Stimulated activated CD4-positive, alpha-beta T cell treated with anti-CD3 and anti-CD28 coated beads, Interleukin-15, amount 100 ng/mL, for 24 hours (primary cell): ENCODE measurements at regions not wholly inside any gene's neighbourhood (a gene's known extent, or its start where the extent isn't known, plus 50 kb on each side); places are given as distances from the start of the nearest gene placed in this dataset.

ENCODE experiments used
- DNase-seq: peaks from one replicate; pipeline ENCODE4 v3.0.0-alpha.2; 2020

- DNase-seq: no peak
Measured at GRCh38 chr12:123040106-123040505, 59.6 kb downstream of the ARL6IP4 start.

GRCh38 chr12:123038966-123039365 is 58.5 kb downstream of the ARL6IP4 start:
- no peak for DNase-seq

- DNase-seq: no peak
Measured at GRCh38 chr12:123038486-123038885, 58.0 kb downstream of the ARL6IP4 start.

GRCh38 chr12:123037791-123038190 is 57.3 kb downstream of the ARL6IP4 start:
- DNase-seq: no peak

- no peak for DNase-seq
Measured at GRCh38 chr12:123036466-123037285, 56.2 kb downstream of the ARL6IP4 start.

GRCh38 chr12:123035841-123036240 is 55.4 kb downstream of the ARL6IP4 start:
- no peak for DNase-seq

GRCh38 chr12:123034865-123035264 is 54.4 kb downstream of the ARL6IP4 start:
- DNase-seq: peak; percentile 16

GRCh38 chr12:123034022-123034541 is 53.6 kb downstream of the ARL6IP4 start:
- peak; percentile 16 for DNase-seq

GRCh38 chr12:123033392-123034021 is 53.0 kb downstream of the ARL6IP4 start:
- DNase-seq: no peak

GRCh38 chr12:123032736-123033391 is 52.4 kb downstream of the ARL6IP4 start:
- DNase-seq: no peak
